ENCODE measurements at regions not wholly inside any gene's neighbourhood (a gene's known extent, or its start where the extent isn't known, plus 50 kb on each side); places are given as distances from the start of the nearest gene placed in this dataset.
"Not testable (repeated sequence)": the region's sequence is repeated elsewhere in the genome, so short reads cannot be mapped to it uniquely, and the experiment has no call there.

- H3K4me3 ChIP-seq (ENCODE audit: low read length in 2 of 2), result no peak overlapping the region
Observed at GRCh38 chr4:156291317-156291716, 337.7 kb upstream of the CTSO start.

GRCh38 chr4:156290811-156291210 lies 337.1 kb upstream of the CTSO start:
- H3K9ac ChIP-seq (ENCODE audit: low read depth in 1 of 2, low read length in 2 of 2), result no peak overlapping the region
- H3K4me1 ChIP-seq (ENCODE audit: control insufficient read depth in 2 of 2, insufficient read depth in 2 of 2, low read length in 2 of 2), result no peaks in the 10 kb centered on the region
- no peaks in the 10 kb centered on the region for H3K9me3 ChIP-seq (ENCODE audit: control insufficient read depth in 2 of 2, low read length in 2 of 2)
- no peak overlapping the region for H3K4me3 ChIP-seq (ENCODE audit: low read length in 2 of 2)
- H3K27me3 ChIP-seq (ENCODE audit: control insufficient read depth in 2 of 2, insufficient read depth in 2 of 2, low read length in 2 of 2), result no peaks in the 10 kb centered on the region
- no peak overlapping the region for H3K27ac ChIP-seq (ENCODE audit: low read depth in 2 of 2, low read length in 2 of 2)
- no peaks in the 10 kb centered on the region for H3K36me3 ChIP-seq (ENCODE audit: control insufficient read depth in 2 of 2, insufficient read depth in 2 of 2, low read length in 2 of 2)

More at GRCh38 chr4:156291317-156291716, 337.7 kb upstream of the CTSO start:
- Histone ChIP-seq H3K9me3 (ENCODE audit: control insufficient read depth in 2 of 2, low read length in 2 of 2) (no peaks in the 10 kb centered on the region), H3K27ac (ENCODE audit: low read depth in 2 of 2, low read length in 2 of 2) (no peak overlapping the region), H3K27me3 (ENCODE audit: control insufficient read depth in 2 of 2, insufficient read depth in 2 of 2, low read length in 2 of 2) (no peaks in the 10 kb centered on the region), H3K4me1 (ENCODE audit: control insufficient read depth in 2 of 2, insufficient read depth in 2 of 2, low read length in 2 of 2) (no peaks in the 10 kb centered on the region), H3K36me3 (ENCODE audit: control insufficient read depth in 2 of 2, insufficient read depth in 2 of 2, low read length in 2 of 2) (no peaks in the 10 kb centered on the region), H3K9ac (ENCODE audit: low read depth in 1 of 2, low read length in 2 of 2) (no peak overlapping the region)

DNA sequence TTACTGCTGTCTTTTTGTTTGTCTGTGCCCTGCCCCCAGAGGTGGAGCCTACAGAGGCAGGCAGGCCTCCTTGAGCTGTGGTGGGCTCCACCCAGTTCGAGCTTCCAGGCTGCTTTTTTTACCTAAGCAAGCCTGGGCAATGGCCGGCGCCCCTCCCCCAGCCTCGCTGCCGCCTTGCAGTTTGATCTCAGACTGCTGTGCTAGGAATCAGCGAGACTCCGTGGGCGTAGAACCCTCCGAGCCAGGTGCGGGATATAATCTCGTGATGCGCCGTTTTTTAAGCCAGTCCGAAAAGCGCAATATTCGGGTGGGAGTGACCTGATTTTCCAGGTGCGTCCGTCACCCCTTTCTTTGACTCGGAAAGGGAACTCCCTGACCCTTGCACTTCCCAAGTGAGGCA lies 336.4 kb upstream of the CTSO start:
- not testable (repeated sequence) for H3K27me3 ChIP-seq (ENCODE audit: control insufficient read depth in 2 of 2, insufficient read depth in 2 of 2, low read length in 2 of 2); H3K4me3 ChIP-seq (ENCODE audit: low read length in 2 of 2); H3K36me3 ChIP-seq (ENCODE audit: control insufficient read depth in 2 of 2, insufficient read depth in 2 of 2, low read length in 2 of 2); H3K9me3 ChIP-seq (ENCODE audit: control insufficient read depth in 2 of 2, low read length in 2 of 2); H3K27ac ChIP-seq (ENCODE audit: low read depth in 2 of 2, low read length in 2 of 2); H3K4me1 ChIP-seq (ENCODE audit: control insufficient read depth in 2 of 2, insufficient read depth in 2 of 2, low read length in 2 of 2); H3K9ac ChIP-seq (ENCODE audit: low read depth in 1 of 2, low read length in 2 of 2)

- Histone ChIP-seq H3K9me3 (ENCODE audit: control insufficient read depth in 2 of 2, low read length in 2 of 2) (no peaks in the 10 kb centered on the region), H3K36me3 (ENCODE audit: control insufficient read depth in 2 of 2, insufficient read depth in 2 of 2, low read length in 2 of 2) (no peaks in the 10 kb centered on the region), H3K4me3 (ENCODE audit: low read length in 2 of 2) (no peak overlapping the region), H3K4me1 (ENCODE audit: control insufficient read depth in 2 of 2, insufficient read depth in 2 of 2, low read length in 2 of 2) (no peaks in the 10 kb centered on the region), H3K27ac (ENCODE audit: low read depth in 2 of 2, low read length in 2 of 2) (peak overlapping the region in 1 of 2 donors; percentile 11), H3K9ac (ENCODE audit: low read depth in 1 of 2, low read length in 2 of 2) (no peak overlapping the region), H3K27me3 (ENCODE audit: control insufficient read depth in 2 of 2, insufficient read depth in 2 of 2, low read length in 2 of 2) (no peaks in the 10 kb centered on the region)
Observed at GRCh38 chr4:156280686-156281085, 327.0 kb upstream of the CTSO start.

DNA sequence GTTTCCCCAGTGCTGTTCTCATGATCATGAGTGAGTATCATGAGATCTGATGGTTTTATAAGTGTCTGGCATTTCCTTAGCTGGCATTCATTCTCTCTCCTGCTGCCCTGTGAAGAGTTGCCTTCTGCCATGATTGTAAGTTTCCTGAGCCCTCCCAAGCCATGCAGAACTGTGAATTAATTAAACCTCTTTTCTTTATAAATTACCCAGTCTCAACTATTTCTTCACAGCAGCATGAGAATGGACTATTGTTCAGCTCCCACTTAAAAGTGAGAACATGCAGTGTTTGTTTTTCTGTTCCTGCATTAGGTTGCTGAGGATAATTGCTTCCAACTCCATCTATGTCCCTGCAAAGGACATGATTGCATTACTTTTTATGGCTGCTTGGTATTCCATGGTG lies 311.7 kb upstream of the CTSO start:
- Histone ChIP-seq H3K27me3 (ENCODE audit: control insufficient read depth in 2 of 2, insufficient read depth in 2 of 2, low read length in 2 of 2) (no peaks in the 10 kb centered on the region), H3K9ac (ENCODE audit: low read depth in 1 of 2, low read length in 2 of 2) (no peak overlapping the region), H3K9me3 (ENCODE audit: control insufficient read depth in 2 of 2, low read length in 2 of 2) (no peaks in the 10 kb centered on the region), H3K36me3 (ENCODE audit: control insufficient read depth in 2 of 2, insufficient read depth in 2 of 2, low read length in 2 of 2) (no peaks in the 10 kb centered on the region), H3K4me3 (ENCODE audit: low read length in 2 of 2) (no peak overlapping the region), H3K27ac (ENCODE audit: low read depth in 2 of 2, low read length in 2 of 2) (no peak overlapping the region), H3K4me1 (ENCODE audit: control insufficient read depth in 2 of 2, insufficient read depth in 2 of 2, low read length in 2 of 2) (no peaks in the 10 kb centered on the region)

DNA sequence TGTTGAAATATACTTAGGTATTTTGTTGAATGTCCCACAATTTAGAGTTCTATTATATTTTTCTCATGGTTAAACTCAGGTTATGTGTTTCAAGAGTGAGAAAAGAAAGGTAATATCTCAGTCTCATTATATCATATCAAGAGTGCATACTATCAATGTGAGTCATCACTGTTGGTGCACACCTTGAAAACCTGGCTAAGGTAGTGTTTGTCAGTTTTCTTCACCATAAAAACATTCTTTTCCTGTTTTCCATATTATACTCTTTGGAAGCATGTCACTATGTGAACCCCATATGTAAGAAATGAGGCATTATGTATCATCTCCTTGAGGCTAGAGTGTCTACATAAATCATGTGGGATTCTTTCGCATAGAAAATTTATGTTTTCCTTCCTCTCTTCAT lies 307.6 kb upstream of the CTSO start:
- H3K9me3 ChIP-seq (ENCODE audit: control insufficient read depth in 2 of 2, low read length in 2 of 2), result no peaks in the 10 kb centered on the region
- H3K4me1 ChIP-seq (ENCODE audit: control insufficient read depth in 2 of 2, insufficient read depth in 2 of 2, low read length in 2 of 2), result no peaks in the 10 kb centered on the region
- no peaks in the 10 kb centered on the region for H3K27me3 ChIP-seq (ENCODE audit: control insufficient read depth in 2 of 2, insufficient read depth in 2 of 2, low read length in 2 of 2)
- H3K36me3 ChIP-seq (ENCODE audit: control insufficient read depth in 2 of 2, insufficient read depth in 2 of 2, low read length in 2 of 2), result no peaks in the 10 kb centered on the region
- no peak overlapping the region for H3K9ac ChIP-seq (ENCODE audit: low read depth in 1 of 2, low read length in 2 of 2)
- no peak overlapping the region for H3K4me3 ChIP-seq (ENCODE audit: low read length in 2 of 2)
- no peak overlapping the region for H3K27ac ChIP-seq (ENCODE audit: low read depth in 2 of 2, low read length in 2 of 2)

DNA sequence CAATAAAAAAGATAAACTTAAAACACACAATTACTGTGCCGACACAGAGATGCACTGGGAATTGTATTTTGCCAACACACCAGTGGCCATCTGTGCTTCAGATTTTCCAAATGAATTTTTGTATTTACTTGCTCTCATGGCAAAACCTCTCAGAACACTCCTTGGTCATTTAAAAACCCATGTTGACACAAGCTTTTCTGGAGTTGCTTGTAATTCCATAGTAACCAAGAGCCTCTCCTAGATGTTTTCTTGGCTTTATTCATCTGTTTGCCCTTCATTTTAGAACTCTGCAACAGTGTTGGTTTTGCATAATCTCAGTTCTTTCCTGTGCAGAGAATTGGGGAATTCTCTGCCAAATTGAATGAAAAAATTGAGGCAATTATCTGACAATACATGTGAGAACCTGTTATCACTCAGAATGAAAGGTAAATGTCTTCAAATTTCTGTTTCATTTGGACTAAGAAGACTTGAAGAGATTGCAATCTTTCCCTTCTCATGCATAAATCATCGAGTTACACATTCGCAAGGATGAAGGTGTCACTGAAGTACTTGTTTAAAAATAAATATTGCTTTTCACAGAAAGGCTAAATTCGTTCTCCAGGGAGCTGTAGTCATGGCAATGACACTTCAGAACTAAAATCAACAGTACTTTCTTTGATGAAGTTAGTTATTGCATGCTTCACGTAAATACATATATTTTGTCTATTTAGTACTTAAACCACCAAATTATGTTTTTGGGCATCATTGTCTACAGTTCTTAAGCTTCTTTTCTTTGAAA lies 301.8 kb upstream of the CTSO start:
- Histone ChIP-seq H3K9me3 (ENCODE audit: control insufficient read depth in 2 of 2, low read length in 2 of 2) (no peaks in the 10 kb centered on the region), H3K9ac (ENCODE audit: low read depth in 1 of 2, low read length in 2 of 2) (no peak overlapping the region), H3K36me3 (ENCODE audit: control insufficient read depth in 2 of 2, insufficient read depth in 2 of 2, low read length in 2 of 2) (no peaks in the 10 kb centered on the region), H3K27ac (ENCODE audit: low read depth in 2 of 2, low read length in 2 of 2) (no peak overlapping the region), H3K4me1 (ENCODE audit: control insufficient read depth in 2 of 2, insufficient read depth in 2 of 2, low read length in 2 of 2) (no peaks in the 10 kb centered on the region), H3K4me3 (ENCODE audit: low read length in 2 of 2) (no peak overlapping the region), H3K27me3 (ENCODE audit: control insufficient read depth in 2 of 2, insufficient read depth in 2 of 2, low read length in 2 of 2) (no peaks in the 10 kb centered on the region)

- H3K9ac ChIP-seq (ENCODE audit: low read depth in 1 of 2, low read length in 2 of 2), result no peak overlapping the region
- no peaks in the 10 kb centered on the region for H3K27me3 ChIP-seq (ENCODE audit: control insufficient read depth in 2 of 2, insufficient read depth in 2 of 2, low read length in 2 of 2)
- H3K4me3 ChIP-seq (ENCODE audit: low read length in 2 of 2), result no peak overlapping the region
- no peaks in the 10 kb centered on the region for H3K4me1 ChIP-seq (ENCODE audit: control insufficient read depth in 2 of 2, insufficient read depth in 2 of 2, low read length in 2 of 2)
- H3K9me3 ChIP-seq (ENCODE audit: control insufficient read depth in 2 of 2, low read length in 2 of 2), result no peaks in the 10 kb centered on the region
- H3K27ac ChIP-seq (ENCODE audit: low read depth in 2 of 2, low read length in 2 of 2), result no peak overlapping the region
- no peaks in the 10 kb centered on the region for H3K36me3 ChIP-seq (ENCODE audit: control insufficient read depth in 2 of 2, insufficient read depth in 2 of 2, low read length in 2 of 2)
Observed at GRCh38 chr4:156252358-156252921, 298.8 kb upstream of the CTSO start.

- Histone ChIP-seq H3K27ac (ENCODE audit: low read depth in 2 of 2, low read length in 2 of 2) (no peak overlapping the region), H3K9ac (ENCODE audit: low read depth in 1 of 2, low read length in 2 of 2) (no peak overlapping the region), H3K9me3 (ENCODE audit: control insufficient read depth in 2 of 2, low read length in 2 of 2) (no peaks in the 10 kb centered on the region), H3K4me3 (ENCODE audit: low read length in 2 of 2) (no peak overlapping the region), H3K36me3 (ENCODE audit: control insufficient read depth in 2 of 2, insufficient read depth in 2 of 2, low read length in 2 of 2) (no peaks in the 10 kb centered on the region), H3K27me3 (ENCODE audit: control insufficient read depth in 2 of 2, insufficient read depth in 2 of 2, low read length in 2 of 2) (no peaks in the 10 kb centered on the region), H3K4me1 (ENCODE audit: control insufficient read depth in 2 of 2, insufficient read depth in 2 of 2, low read length in 2 of 2) (no peaks in the 10 kb centered on the region)
Observed at GRCh38 chr4:156251373-156252065, 297.9 kb upstream of the CTSO start.

DNA sequence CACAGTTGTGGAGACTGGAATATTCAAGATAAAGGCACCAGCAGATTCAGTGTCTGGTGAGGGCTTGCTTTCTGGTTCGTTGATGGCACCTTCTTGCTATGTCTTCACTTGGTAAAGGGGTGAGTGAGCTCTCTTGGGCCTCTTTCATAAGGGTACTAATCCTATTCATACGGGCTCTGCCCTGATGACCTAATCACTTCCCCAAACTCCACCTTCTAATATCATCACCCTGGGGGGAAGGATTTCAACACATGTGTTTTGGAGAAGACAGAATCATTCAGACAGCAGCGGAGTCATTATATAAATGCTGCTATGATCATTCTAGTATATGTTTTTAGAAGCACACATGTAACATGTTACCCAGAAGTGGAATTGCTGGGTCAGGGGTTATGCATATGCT lies 295.3 kb upstream of the CTSO start:
- no peak overlapping the region for H3K4me3 ChIP-seq (ENCODE audit: low read length in 2 of 2)
- no peak overlapping the region for H3K27ac ChIP-seq (ENCODE audit: low read depth in 2 of 2, low read length in 2 of 2)
- no peaks in the 10 kb centered on the region for H3K36me3 ChIP-seq (ENCODE audit: control insufficient read depth in 2 of 2, insufficient read depth in 2 of 2, low read length in 2 of 2)
- H3K4me1 ChIP-seq (ENCODE audit: control insufficient read depth in 2 of 2, insufficient read depth in 2 of 2, low read length in 2 of 2), result no peaks in the 10 kb centered on the region
- no peaks in the 10 kb centered on the region for H3K27me3 ChIP-seq (ENCODE audit: control insufficient read depth in 2 of 2, insufficient read depth in 2 of 2, low read length in 2 of 2)
- peaks cover 0 to 1% of the 10 kb centered on the region in 2 donors for H3K9me3 ChIP-seq (ENCODE audit: control insufficient read depth in 2 of 2, low read length in 2 of 2)
- no peak overlapping the region for H3K9ac ChIP-seq (ENCODE audit: low read depth in 1 of 2, low read length in 2 of 2)

Measured in mucosa of rectum (tissue), 2 donors.